ENCODE measurements at regions not wholly inside any gene's neighbourhood (a gene's known extent, or its start where the extent isn't known, plus 50 kb on each side); places are given as distances from the start of the nearest gene placed in this dataset.
A peak's percentile ranks its signal among the peaks of the same experiment; 100 is the strongest.
"Not testable (repeated sequence)": the region's sequence is repeated elsewhere in the genome, so short reads cannot be mapped to it uniquely, and the experiment has no call there.

GRCh38 chr2:137886083-137886831, 78.0 kb upstream of the HNMT start:
- no peak for DNase-seq

- DNase-seq = peak in 11 of 51 donors; percentile 1 to 20 (median 5)
Measured at GRCh38 chr2:137888845-137889244, 75.4 kb upstream of the HNMT start.

GRCh38 chr2:137892739-137893138, 71.5 kb upstream of the HNMT start:
- DNase-seq = no peak

GRCh38 chr2:137893145-137893544, 71.1 kb upstream of the HNMT start:
- no peak for DNase-seq

GRCh38 chr2:137896467-137896866, 67.8 kb upstream of the HNMT start:
- no peak for DNase-seq

- DNase-seq = no peak
Measured at GRCh38 chr2:137897082-137897481, 67.2 kb upstream of the HNMT start.

- DNase-seq = no peak
Measured at GRCh38 chr2:137900421-137901141, 63.7 kb upstream of the HNMT start.

GRCh38 chr2:137910641-137911040, 53.6 kb upstream of the HNMT start:
- no peak for DNase-seq

GRCh38 chr2:137912371-137912770, 51.9 kb upstream of the HNMT start:
- DNase-seq = no peak

GRCh38 chr2:137913169-137913568, 51.1 kb upstream of the HNMT start:
- DNase-seq = no peak

- not testable (repeated sequence) for DNase-seq
Measured at GRCh38 chr2:137913648-137914047, 50.6 kb upstream of the HNMT start.

All from hypothalamus (tissue), 51 donors.